NCI-H2227 treated with DMSO at 0.1 percent for 48 hours (cell line): ENCODE measurements at regions not wholly inside any gene's neighbourhood (a gene's known extent, or its start where the extent isn't known, plus 50 kb on each side); places are given as distances from the start of the nearest gene placed in this dataset.
"Not testable (repeated sequence)": the region's sequence is repeated elsewhere in the genome, so short reads cannot be mapped to it uniquely, and the experiment has no call there.

Experiments
- DNase-seq: peaks from one replicate; lab custom pipeline; 2025; lab: John Stamatoyannopoulos, UW

- no peak for DNase-seq
These were observed 301.9 kb downstream of the TFAP2A start for GRCh38 chr6:10112871-10113549.

DNA sequence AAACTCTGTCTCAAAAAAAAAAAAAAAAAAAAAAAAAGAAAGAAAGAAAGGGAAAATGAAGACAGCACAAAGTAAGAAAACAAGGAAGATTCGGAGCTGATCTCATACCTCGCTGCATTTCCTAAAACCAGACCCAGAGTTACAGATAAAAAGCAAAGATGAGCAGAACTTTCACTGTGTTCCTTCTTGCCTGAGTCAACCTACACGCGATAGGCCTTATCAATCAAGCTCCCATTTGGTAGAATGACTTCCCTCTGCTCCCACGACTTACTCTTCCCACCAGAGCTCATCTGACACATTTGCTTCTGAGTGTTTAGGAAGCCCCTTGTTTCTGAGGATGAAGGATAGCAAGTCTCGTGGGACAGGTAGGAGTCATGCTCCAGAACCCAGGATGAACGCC, 302.9 kb downstream of the TFAP2A start:
- DNase-seq, result no peak

DNA sequence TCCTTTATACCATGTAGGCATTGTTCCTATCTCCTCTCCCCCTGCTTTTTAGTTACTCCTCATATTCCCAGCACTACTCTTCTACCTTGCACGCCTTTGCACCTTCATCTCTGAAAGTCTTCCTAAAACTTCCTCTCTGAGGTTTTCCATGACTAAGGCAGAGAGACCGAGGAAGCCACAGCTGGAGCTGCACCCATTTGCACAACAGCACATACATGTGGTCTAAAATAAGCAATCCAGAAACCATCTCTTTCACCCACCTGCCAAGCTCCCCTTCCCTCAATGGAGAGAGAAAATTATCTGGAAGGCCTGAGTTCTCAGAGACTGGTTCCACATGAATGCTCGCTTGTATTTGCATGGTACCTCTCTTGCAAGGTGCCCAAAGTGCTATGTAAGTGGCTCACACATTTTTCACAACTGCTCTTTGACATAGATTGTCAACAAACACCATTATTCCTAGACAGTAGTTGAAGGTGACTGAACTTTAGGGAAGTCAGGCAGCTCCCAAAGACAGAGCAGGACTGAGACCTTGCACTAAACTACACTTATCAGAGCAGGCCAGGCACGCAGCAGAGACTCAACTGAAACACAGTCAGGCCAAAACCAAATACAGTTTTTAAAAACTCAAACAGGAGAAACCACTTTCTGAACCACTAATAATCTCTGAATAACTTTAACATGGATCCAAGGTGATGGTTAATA, 313.2 kb downstream of the TFAP2A start:
- DNase-seq, result no peak

GRCh38 chr6:10099529-10100140, 315.2 kb downstream of the TFAP2A start:
- DNase-seq, result no peak

DNA sequence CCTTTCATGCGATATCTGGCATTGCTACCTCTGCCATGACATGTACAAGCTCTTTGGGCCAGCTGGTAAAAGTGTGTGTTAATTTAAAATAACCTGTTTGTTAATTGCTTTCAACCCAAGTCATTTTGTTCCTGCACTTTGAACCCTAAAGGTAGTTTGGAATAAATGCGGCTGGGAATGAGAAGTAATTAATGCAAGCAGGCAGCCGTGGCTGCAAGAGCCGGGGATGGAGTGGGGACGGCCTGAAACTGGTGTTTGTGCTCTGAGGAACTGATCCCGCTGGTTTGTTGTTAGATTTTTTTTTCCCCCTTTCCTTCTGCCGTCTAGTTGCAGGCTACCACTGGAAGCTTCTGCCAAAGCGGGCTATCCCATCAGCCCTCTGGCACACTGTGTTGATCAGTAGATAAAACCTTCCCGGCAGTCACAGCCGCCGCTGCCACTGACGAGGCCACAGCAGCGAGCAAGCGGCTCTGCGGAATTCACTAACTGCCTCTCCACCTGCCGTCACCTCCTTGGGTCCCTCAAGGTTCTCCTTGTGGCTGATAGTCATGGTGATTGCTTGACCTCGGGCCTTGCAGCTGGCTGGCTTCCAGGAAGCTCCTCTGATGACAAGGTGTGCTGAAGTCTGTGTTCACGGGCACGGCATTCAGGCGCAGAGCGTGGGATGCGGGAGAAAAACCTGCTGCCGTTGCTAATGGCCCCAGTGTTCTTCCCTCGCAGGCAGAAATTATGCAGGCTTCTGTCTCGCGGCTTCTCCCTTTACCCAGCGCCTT, 315.9 kb downstream of the TFAP2A start:
- DNase-seq, result peak; percentile 70

DNA sequence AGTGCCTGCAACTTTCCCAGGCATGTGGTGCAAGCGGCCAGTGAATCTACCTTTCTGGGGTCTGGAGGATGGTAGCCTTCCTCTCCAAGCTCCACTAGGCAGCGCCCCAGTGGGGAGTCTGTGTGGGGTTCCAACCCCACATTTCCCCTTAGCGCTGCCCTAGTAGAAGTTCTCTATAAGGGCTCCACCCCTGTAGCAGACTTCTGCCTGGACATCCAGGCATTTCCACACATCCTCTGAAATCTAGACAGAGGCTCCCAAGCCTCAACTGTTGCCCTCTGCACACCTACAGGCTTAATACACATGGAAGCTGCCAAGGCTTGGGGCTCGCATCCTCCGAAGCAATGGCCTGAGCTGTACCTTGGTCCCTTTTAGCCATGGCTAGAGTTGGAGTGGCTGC, 321.6 kb downstream of the TFAP2A start:
- no peak for DNase-seq

- DNase-seq, result no peak
These were observed 330.5 kb downstream of the TFAP2A start for GRCh38 chr6:10084111-10084986.

DNA sequence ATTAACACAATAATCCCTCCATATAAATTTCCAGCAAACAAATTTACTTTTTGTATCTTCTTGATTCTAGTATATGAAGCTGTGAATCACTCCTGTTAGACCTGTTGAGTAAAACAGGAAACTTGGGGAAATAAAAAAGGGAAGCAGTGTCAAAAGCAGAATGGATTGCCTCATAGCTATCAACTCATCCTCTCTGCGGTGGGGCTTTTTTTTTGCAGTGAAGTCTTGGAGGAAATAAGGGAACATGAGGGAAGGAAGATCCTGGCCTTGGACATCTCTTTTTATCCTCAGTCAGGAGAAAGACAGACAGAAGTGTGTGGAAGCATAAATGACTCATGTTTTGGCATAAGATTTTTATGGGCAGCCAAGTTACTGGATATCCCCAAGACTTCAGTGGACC, 332.5 kb downstream of the TFAP2A start:
- DNase-seq, result no peak

DNA sequence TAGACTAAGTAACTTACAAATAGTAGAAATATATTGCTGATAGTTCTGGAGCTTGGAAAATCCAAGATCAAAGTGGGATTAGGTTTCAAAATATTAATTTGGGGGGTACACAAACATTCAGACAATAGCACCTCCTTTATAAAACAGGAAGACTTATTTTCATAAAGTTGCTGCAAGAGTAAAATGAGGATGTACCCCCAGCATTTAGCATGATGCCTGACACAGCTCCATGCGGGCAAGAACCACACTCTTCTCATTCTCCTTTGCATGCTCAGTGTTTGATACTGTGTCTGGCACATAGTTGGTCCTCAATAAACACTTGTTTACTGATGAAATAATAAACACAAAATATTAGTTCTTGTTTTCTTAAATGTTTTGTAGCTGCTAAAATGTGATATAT, 332.9 kb downstream of the TFAP2A start:
- DNase-seq, result no peak

DNA sequence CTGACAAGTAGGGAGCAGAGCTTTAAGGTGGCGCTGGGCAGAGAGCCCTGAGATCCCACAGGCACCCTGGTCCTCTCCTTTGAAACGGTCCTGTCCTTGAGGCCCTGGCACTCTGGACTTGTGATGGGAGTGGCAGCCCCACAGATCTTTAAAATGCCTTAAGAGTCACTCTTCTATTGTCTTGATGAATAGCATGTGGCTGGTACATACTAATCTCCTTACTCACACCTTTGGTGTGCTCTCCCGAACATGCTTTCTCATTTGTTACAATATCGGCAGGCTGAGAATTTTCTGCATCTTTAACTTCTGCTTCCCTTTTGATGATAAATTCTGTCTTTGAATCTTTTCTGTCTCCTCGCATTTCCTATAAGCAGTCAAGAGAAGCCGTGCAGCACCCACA, 333.8 kb downstream of the TFAP2A start:
- no peak for DNase-seq

DNA sequence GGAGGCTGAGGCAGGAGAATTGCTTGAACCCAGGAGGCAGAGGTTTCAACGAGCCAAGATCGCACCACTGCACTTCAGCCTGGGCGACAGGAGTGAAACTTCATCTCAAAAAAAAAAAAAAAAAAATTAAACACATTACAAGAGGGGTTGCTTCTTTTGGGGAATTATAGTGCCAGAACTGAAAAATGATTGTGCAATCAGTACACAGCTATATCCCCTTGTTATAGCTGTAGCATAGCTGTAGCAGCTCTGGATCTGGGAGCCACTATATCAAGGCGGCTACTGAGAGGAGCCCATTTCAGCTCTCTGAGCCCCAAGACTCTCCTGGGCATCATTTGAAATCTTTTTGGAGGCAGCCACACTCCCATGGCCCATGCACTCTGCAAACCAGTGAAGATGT, 334.3 kb downstream of the TFAP2A start:
- no peak for DNase-seq

DNA sequence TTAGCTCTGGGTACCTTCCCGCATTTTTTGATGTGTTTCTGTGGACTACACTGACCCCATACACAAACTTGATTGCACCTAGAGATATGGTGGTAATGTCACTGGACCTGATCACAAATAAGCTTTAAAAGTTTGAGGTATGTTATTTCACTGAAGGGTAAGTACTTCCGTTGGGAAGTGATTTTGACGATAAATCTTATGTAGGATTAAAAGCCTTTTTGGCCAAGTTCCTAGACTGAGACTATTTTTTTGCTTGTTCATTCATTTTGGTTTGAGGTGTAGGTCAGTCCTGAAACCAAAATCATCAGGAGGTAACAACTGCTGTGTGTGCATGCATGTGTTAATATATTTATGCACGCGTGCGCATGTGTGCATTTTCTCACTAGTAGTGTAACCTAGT, 336.3 kb downstream of the TFAP2A start:
- no peak for DNase-seq

- not testable (repeated sequence) for DNase-seq
These were observed 340.1 kb downstream of the TFAP2A start for GRCh38 chr6:10074726-10075125.

DNA sequence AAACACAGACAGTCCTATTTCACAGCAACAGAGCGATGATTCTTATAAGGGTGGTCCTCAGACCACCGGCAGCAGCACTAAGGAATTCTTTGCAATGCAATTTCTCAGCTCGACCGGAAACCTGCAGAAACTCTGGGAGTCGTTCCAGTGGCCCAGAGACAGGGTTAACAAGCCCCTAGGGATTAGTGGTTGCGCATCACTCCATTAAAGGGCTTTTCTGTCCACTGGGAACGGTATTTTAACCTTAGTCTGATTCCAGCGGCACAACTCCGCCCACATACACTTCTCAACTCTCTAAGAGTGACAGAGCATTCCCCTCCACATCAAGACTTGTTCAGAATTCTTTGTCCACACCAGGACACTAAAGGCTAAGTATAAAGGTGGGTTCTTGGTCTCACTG, 341.5 kb downstream of the TFAP2A start:
- DNase-seq, result no peak

DNA sequence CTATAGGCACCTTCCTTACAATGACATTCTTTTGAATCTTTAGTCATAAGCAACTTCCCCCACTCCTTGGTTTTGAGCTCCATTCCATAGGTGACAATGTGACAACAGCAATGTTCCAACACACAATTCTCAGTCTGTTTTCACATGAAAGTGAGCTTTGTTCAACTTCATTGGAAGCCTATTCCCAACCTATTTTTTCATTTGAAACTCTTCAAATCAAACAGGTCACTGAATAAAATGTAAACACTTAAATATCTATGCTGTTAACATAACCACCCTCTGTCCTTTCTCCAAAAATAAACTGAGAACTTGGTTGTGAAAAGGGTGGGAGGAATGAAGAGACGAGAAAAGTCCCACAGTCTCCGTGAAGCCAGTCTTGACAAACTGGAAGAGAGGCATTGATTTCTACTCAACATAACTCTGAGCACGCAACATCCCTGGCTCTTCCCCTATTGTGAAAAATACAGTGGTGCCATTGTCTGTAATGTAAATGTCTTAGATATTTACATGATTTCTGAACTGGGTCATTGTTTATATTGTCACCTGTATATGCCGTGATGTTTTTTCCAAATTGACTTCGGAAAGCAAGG, 343.1 kb downstream of the TFAP2A start:
- DNase-seq, result no peak

- DNase-seq, result no peak
These were observed 354.9 kb downstream of the TFAP2A start for GRCh38 chr6:10060004-10060403.

DNA sequence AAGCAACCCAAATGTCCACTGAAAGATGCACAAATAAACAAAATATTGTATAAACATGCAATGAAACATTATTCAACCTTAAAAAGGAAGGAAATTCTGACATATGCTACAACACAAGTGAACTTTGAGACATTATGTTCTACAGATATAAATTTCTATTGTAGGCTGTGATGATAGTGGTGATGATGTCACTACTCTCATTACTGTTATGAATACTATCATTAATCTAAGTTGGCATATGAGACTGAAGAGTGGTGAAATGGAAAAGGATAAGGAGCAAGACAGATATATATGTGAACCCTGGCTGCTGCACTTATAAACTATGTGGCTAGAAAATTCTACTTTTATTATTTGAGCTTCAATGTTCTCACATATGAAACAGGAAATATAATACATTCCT, 360.2 kb downstream of the TFAP2A start:
- DNase-seq, result no peak

GRCh38 chr6:10051283-10051682, 363.6 kb downstream of the TFAP2A start:
- DNase-seq, result no peak

GRCh38 chr6:10048370-10049297, 366.2 kb downstream of the TFAP2A start:
- DNase-seq, result no peak

DNA sequence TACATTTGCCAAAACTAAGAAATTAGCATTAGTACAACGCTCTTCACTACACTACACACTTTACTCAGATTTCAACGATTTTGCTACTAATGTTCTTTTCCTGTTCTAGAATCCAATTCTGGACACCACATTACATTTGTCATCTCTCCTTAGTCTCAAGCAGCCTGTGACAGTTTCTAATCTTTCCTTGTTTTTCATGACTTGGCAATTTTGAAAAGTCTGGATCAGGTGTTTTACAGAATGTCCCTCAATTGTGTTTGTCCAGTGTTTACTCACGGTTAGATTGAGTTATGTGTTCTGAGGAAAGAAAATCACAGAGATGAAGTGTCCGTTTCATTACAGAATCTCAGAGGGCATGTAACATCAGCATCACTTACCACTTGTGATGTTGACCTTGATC, 372.6 kb downstream of the TFAP2A start:
- no peak for DNase-seq
